ENCODE measurements at regions not wholly inside any gene's neighbourhood (a gene's known extent, or its start where the extent isn't known, plus 50 kb on each side); places are given as distances from the start of the nearest gene placed in this dataset.

- no peaks in the 10 kb centered on the region for H3K4me1 ChIP-seq
- H3K4me3 ChIP-seq, result no peak overlapping the region
- no peaks in the 10 kb centered on the region for H3K36me3 ChIP-seq
- DNase-seq (ENCODE audit: low spot score in 2 of 2), result no peak
- H3K9me3 ChIP-seq, result no peaks in the 10 kb centered on the region
- H3K27me3 ChIP-seq, result no peaks in the 10 kb centered on the region
- TF ChIP-seq POLR2A (IDR thresholded peaks at IDR 0.05) (no peak), CTCF (IDR thresholded peaks at IDR 0.05) (no peak), EP300 (IDR thresholded peaks at IDR 0.05) (no peak)
- 27 to 39% methylated on average over 3 of the region's 3 CpGs for WGBS, 2 donors
- H3K27ac ChIP-seq, result no peak overlapping the region
Measured at GRCh38 chr10:109386921-109387320, 536.4 kb downstream of the XPNPEP1 start.

- no peaks in the 10 kb centered on the region for H3K9me3 ChIP-seq
- no peaks in the 10 kb centered on the region for H3K4me1 ChIP-seq
- no peak overlapping the region for H3K27ac ChIP-seq
- no peak for TF ChIP-seq EP300 (IDR thresholded peaks at IDR 0.05)
- no peak for TF ChIP-seq POLR2A (IDR thresholded peaks at IDR 0.05)
- TF ChIP-seq CTCF (IDR thresholded peaks at IDR 0.05), result no peak
- H3K27me3 ChIP-seq, result no peaks in the 10 kb centered on the region
- no peak for DNase-seq (ENCODE audit: low spot score in 2 of 2)
- H3K36me3 ChIP-seq, result no peaks in the 10 kb centered on the region
- H3K4me3 ChIP-seq, result no peak overlapping the region
- WGBS, 2 donors, result 77 to 80% methylated on average over 1 of the region's 1 CpG
Measured at GRCh38 chr10:109386101-109386500, 537.2 kb downstream of the XPNPEP1 start.

- 61 to 72% methylated on average over 2 of the region's 2 CpGs for WGBS, 2 donors
- Histone ChIP-seq H3K36me3 (no peaks in the 10 kb centered on the region), H3K27ac (no peak overlapping the region), H3K27me3 (no peaks in the 10 kb centered on the region), H3K4me3 (no peak overlapping the region), H3K4me1 (no peaks in the 10 kb centered on the region), H3K9me3 (no peaks in the 10 kb centered on the region)
- TF ChIP-seq EP300 (IDR thresholded peaks at IDR 0.05), result no peak
- TF ChIP-seq POLR2A (IDR thresholded peaks at IDR 0.05), result no peak
- TF ChIP-seq CTCF (IDR thresholded peaks at IDR 0.05), result no peak
- no peak for DNase-seq (ENCODE audit: low spot score in 2 of 2)
Measured at GRCh38 chr10:109379186-109379585, 544.1 kb downstream of the XPNPEP1 start.

DNA sequence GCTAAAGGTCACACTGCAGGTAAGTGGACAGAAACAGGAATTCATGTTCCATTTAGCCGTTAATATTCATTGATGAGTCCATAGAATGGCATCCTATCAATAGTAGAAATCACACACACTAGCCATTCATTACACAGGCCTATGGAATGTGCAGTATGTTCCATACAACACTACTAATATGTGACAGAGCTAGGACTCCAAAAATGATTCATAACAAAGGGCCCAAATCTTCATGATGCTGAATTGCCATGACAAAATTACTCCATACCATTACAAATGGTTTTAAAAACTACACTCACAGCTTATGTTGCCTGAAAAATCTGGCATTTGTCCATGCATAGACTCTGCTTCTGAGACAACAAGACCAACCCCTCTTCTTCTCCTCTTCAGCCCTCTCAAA lies 549.1 kb downstream of the XPNPEP1 start:
- no peak for DNase-seq (ENCODE audit: low spot score in 2 of 2)
- Histone ChIP-seq H3K4me1 (no peaks in the 10 kb centered on the region), H3K27me3 (no peaks in the 10 kb centered on the region), H3K9me3 (peaks cover 0 to 3% (median 0%) of the 10 kb centered on the region in 4 donors), H3K27ac (no peak overlapping the region), H3K36me3 (no peaks in the 10 kb centered on the region), H3K4me3 (no peak overlapping the region)
- no peak for TF ChIP-seq CTCF (IDR thresholded peaks at IDR 0.05)
- no peak for TF ChIP-seq POLR2A (IDR thresholded peaks at IDR 0.05)
- TF ChIP-seq EP300 (IDR thresholded peaks at IDR 0.05), result no peak
- 50 to 65% methylated on average over 1 of the region's 1 CpG for WGBS, 2 donors

- no peaks in the 10 kb centered on the region for H3K9me3 ChIP-seq
- no peaks in the 10 kb centered on the region for H3K36me3 ChIP-seq
- H3K27ac ChIP-seq, result no peak overlapping the region
- TF ChIP-seq POLR2A (IDR thresholded peaks at IDR 0.05) (no peak), CTCF (IDR thresholded peaks at IDR 0.05) (no peak), EP300 (IDR thresholded peaks at IDR 0.05) (no peak)
- peaks cover 0 to 3% (median 0%) of the 10 kb centered on the region in 4 donors for H3K4me1 ChIP-seq
- 36 to 47% methylated on average over 4 of the region's 4 CpGs for WGBS, 2 donors
- no peaks in the 10 kb centered on the region for H3K27me3 ChIP-seq
- H3K4me3 ChIP-seq, result no peak overlapping the region
- DNase-seq (ENCODE audit: low spot score in 2 of 2), result no peak
Measured at GRCh38 chr10:109359316-109359715, 564.0 kb downstream of the XPNPEP1 start.

Measured in tibial nerve (tissue), 4 donors.